Posterior vena cava (tissue), 2 donors: ENCODE measurements at regions not wholly inside any gene's neighbourhood (a gene's known extent, or its start where the extent isn't known, plus 50 kb on each side); places are given as distances from the start of the nearest gene placed in this dataset.
"Not testable (repeated sequence)": the region's sequence is repeated elsewhere in the genome, so short reads cannot be mapped to it uniquely, and the experiment has no call there.

Experiments
- DNase-seq: peaks from one replicate; pipeline ENCODE4 v3.0.0-alpha.2; 2020; ENCODE audit warnings: low spot score
- intact Hi-C, 2 donors: fragments of 100-400 bp; cut with DNase I; formaldehyde crosslinking; loops; one replicate each; pipeline versions ENCODE4 v1.14.1 to v1.14.2; 2022 to 2023
- donor health status: DM: yes; HTN: yes; CAD: no.
- donor health status: DM: yes; HTN: yes; CAD: no.

- intact Hi-C loops = no loop called here
- no peak for DNase-seq
Measured at GRCh38 chr4:20196476-20196875, 55.2 kb upstream of the SLIT2 start.

GRCh38 chr4:20195071-20195885, 56.4 kb upstream of the SLIT2 start:
- intact Hi-C loops = no loop called here
- DNase-seq = no peak

GRCh38 chr4:20194123-20195013, 57.3 kb upstream of the SLIT2 start:
- DNase-seq = no peak
- intact Hi-C loops = no loop called here

GRCh38 chr4:20193141-20193936, 58.4 kb upstream of the SLIT2 start:
- DNase-seq = no peak
- intact Hi-C loops = no loop called here

GRCh38 chr4:20192736-20193135, 59.0 kb upstream of the SLIT2 start:
- DNase-seq = no peak
- intact Hi-C loops = no loop called here

GRCh38 chr4:20185103-20185502, 66.6 kb upstream of the SLIT2 start:
- DNase-seq = no peak
- intact Hi-C loops = no loop called here

- intact Hi-C loops, DNase-seq: not testable (repeated sequence)
Measured at GRCh38 chr4:20183131-20183530, 68.6 kb upstream of the SLIT2 start.

- intact Hi-C loops = no loop called here
- no peak for DNase-seq
Measured at GRCh38 chr4:20181926-20182325, 69.8 kb upstream of the SLIT2 start.

- intact Hi-C loops = no loop called here
- no peak for DNase-seq
Measured at GRCh38 chr4:20180509-20180908, 71.2 kb upstream of the SLIT2 start.

- intact Hi-C loops = no loop called here
- no peak for DNase-seq
Measured at GRCh38 chr4:20178902-20179576, 72.7 kb upstream of the SLIT2 start.

- intact Hi-C loops = no loop called here
- no peak for DNase-seq
Measured at GRCh38 chr4:20176881-20177280, 74.8 kb upstream of the SLIT2 start.

GRCh38 chr4:20172070-20172760, 79.5 kb upstream of the SLIT2 start:
- no peak for DNase-seq
- intact Hi-C loops = no loop called here

- no peak for DNase-seq
- intact Hi-C loops = no loop called here
Measured at GRCh38 chr4:20166544-20166943, 85.2 kb upstream of the SLIT2 start.

- no peak for DNase-seq
- intact Hi-C loops = no loop called here
Measured at GRCh38 chr4:20159516-20159915, 92.2 kb upstream of the SLIT2 start.

- intact Hi-C loops = no loop called here
Measured at GRCh38 chr4:20158195-20158594, 93.5 kb upstream of the SLIT2 start.

GRCh38 chr4:20151436-20151835, 100.3 kb upstream of the SLIT2 start:
- intact Hi-C loops = no loop called here

More at GRCh38 chr4:20158195-20158594, 93.5 kb upstream of the SLIT2 start:
- no peak for DNase-seq

GRCh38 chr4:20149143-20149542, 102.6 kb upstream of the SLIT2 start:
- DNase-seq, intact Hi-C loops: not testable (repeated sequence)

More at GRCh38 chr4:20151436-20151835, 100.3 kb upstream of the SLIT2 start:
- DNase-seq = no peak

- intact Hi-C loops = no loop called here
Measured at GRCh38 chr4:20137176-20137575, 114.5 kb upstream of the SLIT2 start.

GRCh38 chr4:20127626-20128025, 124.1 kb upstream of the SLIT2 start:
- DNase-seq = no peak
- intact Hi-C loops = no loop called here

More at GRCh38 chr4:20137176-20137575, 114.5 kb upstream of the SLIT2 start:
- no peak for DNase-seq
